ENCODE measurements at regions not wholly inside any gene's neighbourhood (a gene's known extent, or its start where the extent isn't known, plus 50 kb on each side); places are given as distances from the start of the nearest gene placed in this dataset.

DNA sequence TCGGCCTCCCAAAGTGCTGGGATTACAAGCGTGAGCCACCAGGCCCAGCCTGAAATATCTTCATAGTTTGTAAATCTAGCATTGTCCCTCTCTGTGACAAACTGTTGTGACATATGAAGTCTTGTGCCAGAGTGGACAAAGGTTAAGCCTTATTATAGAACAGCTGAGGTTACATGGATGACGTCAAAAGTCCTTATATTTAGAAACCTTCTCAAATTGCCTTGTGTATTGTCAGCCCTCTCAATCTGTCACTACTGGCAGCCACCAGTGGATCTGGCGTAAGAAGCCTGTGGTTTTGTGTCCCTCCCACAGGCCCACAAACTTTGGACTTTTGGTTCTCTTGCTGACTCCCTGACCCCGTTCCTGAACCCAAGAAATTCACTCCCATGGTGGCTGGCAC, 79.4 kb upstream of the CCDC112 start:
- DNase-seq (ENCODE audit: extremely low read depth, low read depth): no peak
- TF ChIP-seq, protein P1, sequence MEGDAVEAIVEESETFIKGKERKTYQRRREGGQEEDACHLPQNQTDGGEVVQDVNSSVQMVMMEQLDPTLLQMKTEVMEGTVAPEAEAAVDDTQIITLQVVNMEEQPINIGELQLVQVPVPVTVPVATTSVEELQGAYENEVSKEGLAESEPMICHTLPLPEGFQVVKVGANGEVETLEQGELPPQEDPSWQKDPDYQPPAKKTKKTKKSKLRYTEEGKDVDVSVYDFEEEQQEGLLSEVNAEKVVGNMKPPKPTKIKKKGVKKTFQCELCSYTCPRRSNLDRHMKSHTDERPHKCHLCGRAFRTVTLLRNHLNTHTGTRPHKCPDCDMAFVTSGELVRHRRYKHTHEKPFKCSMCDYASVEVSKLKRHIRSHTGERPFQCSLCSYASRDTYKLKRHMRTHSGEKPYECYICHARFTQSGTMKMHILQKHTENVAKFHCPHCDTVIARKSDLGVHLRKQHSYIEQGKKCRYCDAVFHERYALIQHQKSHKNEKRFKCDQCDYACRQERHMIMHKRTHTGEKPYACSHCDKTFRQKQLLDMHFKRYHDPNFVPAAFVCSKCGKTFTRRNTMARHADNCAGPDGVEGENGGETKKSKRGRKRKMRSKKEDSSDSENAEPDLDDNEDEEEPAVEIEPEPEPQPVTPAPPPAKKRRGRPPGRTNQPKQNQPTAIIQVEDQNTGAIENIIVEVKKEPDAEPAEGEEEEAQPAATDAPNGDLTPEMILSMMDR (IDR thresholded peaks at IDR 0.05; ENCODE audit: low read depth, low read length): no peak

DNA sequence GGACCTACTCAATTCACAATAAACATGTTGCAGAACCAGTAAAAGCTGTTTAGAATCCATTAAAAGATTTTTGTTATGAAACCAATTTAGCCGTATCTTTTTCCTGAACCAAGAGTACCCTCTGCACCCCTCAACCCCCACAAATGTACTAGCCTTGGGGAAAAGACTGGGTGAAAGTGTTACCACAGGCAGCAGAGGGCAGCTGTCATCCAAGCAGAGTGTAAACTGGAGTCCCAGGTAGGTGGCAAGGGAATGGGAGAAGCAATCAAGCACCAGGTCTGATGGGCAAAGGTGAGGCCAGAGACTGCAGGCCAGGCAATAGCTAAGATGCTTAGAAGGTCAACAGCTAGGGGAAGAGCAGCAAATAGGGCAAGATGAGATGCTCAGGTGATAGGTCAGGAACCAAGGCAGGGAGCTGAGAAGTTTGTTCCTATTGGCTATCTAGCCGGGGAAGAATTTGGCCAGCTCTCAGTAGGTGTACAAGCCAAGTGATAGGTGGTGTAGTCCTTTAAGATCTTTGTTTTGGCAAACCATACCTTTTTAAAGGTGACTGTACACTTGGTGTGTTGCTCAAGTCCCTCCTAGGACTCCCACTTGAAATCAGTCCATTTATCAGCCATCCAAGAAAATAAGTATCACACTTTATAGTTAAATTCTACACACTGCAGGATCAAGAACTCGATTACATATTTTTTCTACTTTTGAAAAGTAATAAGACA, 77.8 kb upstream of the CCDC112 start:
- TF ChIP-seq, protein P1 (IDR thresholded peaks at IDR 0.05; ENCODE audit: low read depth, low read length): no peak
- no peak for DNase-seq (ENCODE audit: extremely low read depth, low read depth)

DNA sequence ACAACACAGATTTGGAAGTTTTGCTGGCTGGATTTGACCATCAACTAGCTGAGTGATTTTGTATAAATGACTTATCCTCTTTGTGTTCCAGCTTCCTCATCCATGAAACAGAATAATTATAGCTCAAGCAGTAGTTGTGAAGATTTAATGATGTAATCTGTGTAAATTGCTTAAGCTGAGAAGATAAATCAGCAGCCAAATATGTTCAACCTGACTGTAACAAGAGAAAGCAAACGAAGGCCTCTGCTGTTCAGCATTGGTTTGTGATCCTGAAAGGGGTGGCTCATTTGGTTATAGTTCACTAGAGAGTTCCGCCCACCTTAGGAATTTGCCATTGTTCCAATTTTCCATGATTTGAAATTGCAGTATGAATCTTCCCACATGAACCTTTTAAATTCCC, 75.7 kb upstream of the CCDC112 start:
- DNase-seq (ENCODE audit: extremely low read depth, low read depth): no peak
- TF ChIP-seq, protein P1 (IDR thresholded peaks at IDR 0.05; ENCODE audit: low read depth, low read length): no peak

DNA sequence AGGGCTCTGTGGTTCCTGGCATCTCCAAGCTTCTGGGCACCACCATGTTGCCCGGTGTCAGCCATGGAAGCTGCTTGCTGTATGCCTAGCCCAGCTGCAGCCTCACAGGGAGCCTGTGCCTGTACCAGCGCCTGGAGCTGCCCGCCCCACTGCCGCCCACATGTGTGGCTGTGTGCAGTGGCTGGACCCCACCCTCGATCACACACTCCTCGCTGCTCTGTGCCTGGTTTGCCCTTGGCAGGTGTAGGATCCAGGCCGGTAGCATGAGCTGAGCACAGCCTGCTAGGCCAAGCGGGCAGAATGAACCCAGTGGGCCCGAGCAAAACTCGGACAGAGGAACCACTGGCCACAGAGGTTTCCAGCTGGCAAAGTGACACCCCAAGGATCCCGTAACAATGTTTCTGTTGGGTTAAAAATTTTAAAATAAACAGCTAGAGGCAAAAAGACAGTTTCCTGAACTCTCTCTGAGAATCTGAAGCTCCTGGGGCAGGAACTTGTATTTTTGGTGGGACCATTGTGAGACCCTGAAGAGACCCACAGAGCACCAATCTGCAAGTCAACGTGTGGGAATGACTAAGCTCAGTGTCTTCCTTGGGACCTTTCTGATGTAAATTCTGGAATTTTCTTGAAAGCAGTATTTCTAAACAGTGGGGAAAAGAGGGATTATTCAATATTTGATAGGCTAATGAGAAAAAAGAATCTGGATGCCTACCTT, 73.1 kb upstream of the CCDC112 start:
- no peak for DNase-seq (ENCODE audit: extremely low read depth, low read depth)
- TF ChIP-seq, protein P1 (IDR thresholded peaks at IDR 0.05; ENCODE audit: low read depth, low read length): no peak

DNA sequence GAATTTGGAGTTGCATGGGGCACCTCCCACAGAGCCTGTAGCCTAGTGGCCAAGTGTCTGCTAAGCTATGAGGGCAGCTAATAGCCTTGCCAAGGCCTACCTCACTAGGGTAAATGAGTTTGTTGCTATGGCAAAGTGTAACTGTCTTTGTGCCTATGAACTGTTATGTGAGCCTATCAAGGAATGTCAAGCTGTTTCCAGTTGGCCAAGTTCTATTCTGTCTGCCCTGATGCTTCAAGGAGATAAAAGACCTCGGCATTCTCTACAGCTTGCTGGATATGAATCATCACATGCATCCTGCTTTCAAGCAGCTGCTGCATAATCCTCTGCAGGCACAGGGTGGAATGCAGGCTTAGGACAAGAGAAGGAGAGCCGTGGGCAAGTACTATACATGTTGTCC, 69.8 kb upstream of the CCDC112 start:
- TF ChIP-seq, protein P1 (IDR thresholded peaks at IDR 0.05; ENCODE audit: low read depth, low read length): peak; percentile 19
- DNase-seq (ENCODE audit: extremely low read depth, low read depth): peak; percentile 85

DNA sequence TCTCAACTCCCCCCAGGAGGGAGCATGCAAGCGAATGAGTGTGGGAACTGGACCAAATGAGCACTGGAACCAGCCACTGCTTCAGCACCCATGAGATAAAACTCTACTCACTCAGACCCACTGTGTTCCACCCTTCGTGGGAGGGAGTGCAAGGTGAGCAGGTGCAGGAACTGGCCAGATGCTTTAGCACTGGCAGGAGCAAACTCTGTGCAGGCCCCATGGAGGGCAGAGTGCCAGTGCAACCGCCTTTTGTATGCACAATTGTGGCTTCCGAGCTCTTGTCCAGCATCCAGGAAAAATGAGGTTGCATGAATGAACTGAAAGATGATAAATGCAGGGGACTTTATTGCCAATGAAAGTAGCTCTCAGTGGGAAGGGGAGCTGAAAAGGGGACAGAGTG, 67.4 kb upstream of the CCDC112 start:
- no peak for DNase-seq (ENCODE audit: extremely low read depth, low read depth)
- TF ChIP-seq, protein P1 (IDR thresholded peaks at IDR 0.05; ENCODE audit: low read depth, low read length): no peak

DNA sequence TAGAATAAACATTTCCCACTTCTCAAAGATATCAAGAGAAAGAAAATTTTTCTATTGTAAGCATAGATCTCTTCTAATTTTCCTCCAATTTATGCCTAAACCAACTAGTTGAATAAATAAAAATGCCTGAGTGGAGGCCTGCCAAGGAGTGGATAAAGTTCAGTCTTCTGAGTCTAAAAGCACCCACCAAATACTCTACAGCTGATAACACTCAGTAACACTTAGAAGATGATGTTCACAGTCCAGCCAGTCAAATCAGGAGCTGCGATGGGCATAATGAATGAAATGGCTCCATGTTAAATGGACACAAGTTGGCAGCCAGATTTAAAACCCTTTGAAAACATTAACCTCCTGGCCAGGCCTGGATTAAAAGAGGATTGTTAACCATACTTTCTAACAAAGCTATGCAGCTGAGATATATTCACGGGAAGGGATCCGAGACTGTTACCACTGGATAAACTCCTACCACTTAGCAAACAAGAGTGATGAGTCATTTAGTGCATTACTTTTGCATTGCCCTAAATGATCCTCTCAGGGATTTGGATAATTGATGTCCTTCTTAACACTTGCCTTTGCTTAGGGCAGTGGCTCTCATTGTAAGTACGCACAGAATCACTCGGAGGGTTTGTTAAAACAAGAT, 63.7 kb upstream of the CCDC112 start:
- TF ChIP-seq, protein P1 (IDR thresholded peaks at IDR 0.05; ENCODE audit: low read depth, low read length): no peak
- no peak for DNase-seq (ENCODE audit: extremely low read depth, low read depth)

Measured in AG09319 (cell line).